ENCODE measurements at regions not wholly inside any gene's neighbourhood (a gene's known extent, or its start where the extent isn't known, plus 50 kb on each side); places are given as distances from the start of the nearest gene placed in this dataset.
"Not testable (repeated sequence)": the region's sequence is repeated elsewhere in the genome, so short reads cannot be mapped to it uniquely, and the experiment has no call there.

- TF ChIP-seq TAF1 (IDR thresholded peaks at IDR 0.05; ENCODE audit: borderline replicate concordance, low read depth, low read length), result no peak
- TF ChIP-seq POLR2AphosphoS5 (IDR thresholded peaks at IDR 0.05; ENCODE audit: low read depth, low read length), result no peak
- no peak for TF ChIP-seq POLR2A (IDR thresholded peaks at IDR 0.05; ENCODE audit: low read depth, low read length)
- DNase-seq (ENCODE audit: insufficient read length) (no peak), FAIRE-seq (no peak)
Observed at GRCh38 chr5:108548684-108549596, 167.0 kb upstream of the FBXL17 start.

GRCh38 chr5:108546939-108547338 lies 165.0 kb upstream of the FBXL17 start:
- FAIRE-seq (no peak), DNase-seq (ENCODE audit: insufficient read length) (no peak)
- TF ChIP-seq POLR2A (IDR thresholded peaks at IDR 0.05; ENCODE audit: low read depth, low read length) (no peak), POLR2AphosphoS5 (IDR thresholded peaks at IDR 0.05; ENCODE audit: low read depth, low read length) (no peak), TAF1 (IDR thresholded peaks at IDR 0.05; ENCODE audit: borderline replicate concordance, low read depth, low read length) (no peak)

DNA sequence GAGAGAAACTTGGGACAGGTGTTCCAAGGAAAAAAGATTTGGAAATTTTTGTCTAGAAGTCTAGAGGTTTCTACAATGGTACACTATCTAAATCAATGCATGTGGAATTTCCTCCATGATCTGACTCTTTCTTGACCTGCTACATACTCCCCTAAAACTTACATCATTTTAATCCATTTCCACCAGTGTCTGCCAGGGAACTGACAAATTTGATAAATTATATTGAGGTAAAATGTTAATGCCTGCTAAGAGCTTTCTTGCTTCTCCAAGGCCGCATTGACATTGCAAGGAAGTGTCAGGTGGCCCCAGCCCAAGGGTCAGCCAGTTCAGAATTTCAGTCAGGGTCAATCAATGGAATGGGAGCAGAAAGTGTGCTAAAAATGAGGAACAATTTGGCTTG lies 163.4 kb upstream of the FBXL17 start:
- DNase-seq (ENCODE audit: insufficient read length) (no peak), FAIRE-seq (no peak)
- no peak for TF ChIP-seq POLR2AphosphoS5 (IDR thresholded peaks at IDR 0.05; ENCODE audit: low read depth, low read length)
- TF ChIP-seq POLR2A (IDR thresholded peaks at IDR 0.05; ENCODE audit: low read depth, low read length), result no peak
- no peak for TF ChIP-seq TAF1 (IDR thresholded peaks at IDR 0.05; ENCODE audit: borderline replicate concordance, low read depth, low read length)

DNA sequence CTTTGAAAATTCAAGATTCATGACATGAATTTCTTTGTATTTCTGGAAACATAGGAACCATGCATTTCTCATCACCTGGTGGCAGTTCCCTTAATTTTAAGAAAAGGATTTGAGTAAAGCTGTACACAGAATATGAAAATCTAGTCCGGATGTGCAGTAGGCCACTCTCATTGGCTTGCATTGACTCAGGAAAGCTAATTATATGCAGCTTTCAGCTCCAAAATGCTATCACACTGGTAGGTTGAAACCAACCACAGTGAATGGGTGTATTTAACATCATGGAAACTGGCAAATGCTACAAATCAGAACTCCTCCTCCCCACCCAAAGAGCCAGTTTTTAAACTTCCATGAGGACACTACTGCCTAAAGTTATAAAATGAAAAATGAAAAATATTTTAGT lies 161.6 kb upstream of the FBXL17 start:
- DNase-seq (ENCODE audit: insufficient read length), result no peak
- TF ChIP-seq POLR2AphosphoS5 (IDR thresholded peaks at IDR 0.05; ENCODE audit: low read depth, low read length), result no peak
- no peak for TF ChIP-seq TAF1 (IDR thresholded peaks at IDR 0.05; ENCODE audit: borderline replicate concordance, low read depth, low read length)
- no peak for TF ChIP-seq POLR2A (IDR thresholded peaks at IDR 0.05; ENCODE audit: low read depth, low read length)
- FAIRE-seq, result peak; percentile 94

DNA sequence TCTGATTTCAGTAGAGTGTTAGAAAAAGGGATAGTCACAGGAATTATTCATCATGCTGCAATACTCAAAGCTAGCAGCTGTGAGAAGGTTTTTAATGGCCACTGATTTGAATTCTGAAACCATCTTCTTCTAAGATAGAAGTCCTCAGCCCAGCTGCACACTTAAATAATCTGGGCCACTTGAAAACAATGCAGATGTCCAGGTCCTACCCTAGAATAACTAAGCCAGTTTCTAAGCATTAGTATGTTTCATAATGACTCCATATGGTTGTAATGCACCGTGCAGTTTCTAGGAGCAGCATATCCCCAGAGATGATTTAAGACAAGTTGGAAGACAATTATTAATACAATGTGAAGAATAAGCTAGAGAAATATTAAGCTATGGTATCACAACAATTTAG lies 159.9 kb upstream of the FBXL17 start:
- peak; percentile 73 for FAIRE-seq
- TF ChIP-seq POLR2AphosphoS5 (IDR thresholded peaks at IDR 0.05; ENCODE audit: low read depth, low read length), result no peak
- no peak for TF ChIP-seq POLR2A (IDR thresholded peaks at IDR 0.05; ENCODE audit: low read depth, low read length)
- no peak for DNase-seq (ENCODE audit: insufficient read length)

GRCh38 chr5:108536321-108536720 lies 154.4 kb upstream of the FBXL17 start:
- FAIRE-seq, result no peak
- TF ChIP-seq TAF1 (IDR thresholded peaks at IDR 0.05; ENCODE audit: borderline replicate concordance, low read depth, low read length) (no peak), POLR2AphosphoS5 (IDR thresholded peaks at IDR 0.05; ENCODE audit: low read depth, low read length) (no peak), POLR2A (IDR thresholded peaks at IDR 0.05; ENCODE audit: low read depth, low read length) (no peak)
- DNase-seq (ENCODE audit: insufficient read length), result no peak

GRCh38 chr5:108532129-108532445 lies 150.2 kb upstream of the FBXL17 start:
- FAIRE-seq; DNase-seq (ENCODE audit: insufficient read length): not testable (repeated sequence)

DNA sequence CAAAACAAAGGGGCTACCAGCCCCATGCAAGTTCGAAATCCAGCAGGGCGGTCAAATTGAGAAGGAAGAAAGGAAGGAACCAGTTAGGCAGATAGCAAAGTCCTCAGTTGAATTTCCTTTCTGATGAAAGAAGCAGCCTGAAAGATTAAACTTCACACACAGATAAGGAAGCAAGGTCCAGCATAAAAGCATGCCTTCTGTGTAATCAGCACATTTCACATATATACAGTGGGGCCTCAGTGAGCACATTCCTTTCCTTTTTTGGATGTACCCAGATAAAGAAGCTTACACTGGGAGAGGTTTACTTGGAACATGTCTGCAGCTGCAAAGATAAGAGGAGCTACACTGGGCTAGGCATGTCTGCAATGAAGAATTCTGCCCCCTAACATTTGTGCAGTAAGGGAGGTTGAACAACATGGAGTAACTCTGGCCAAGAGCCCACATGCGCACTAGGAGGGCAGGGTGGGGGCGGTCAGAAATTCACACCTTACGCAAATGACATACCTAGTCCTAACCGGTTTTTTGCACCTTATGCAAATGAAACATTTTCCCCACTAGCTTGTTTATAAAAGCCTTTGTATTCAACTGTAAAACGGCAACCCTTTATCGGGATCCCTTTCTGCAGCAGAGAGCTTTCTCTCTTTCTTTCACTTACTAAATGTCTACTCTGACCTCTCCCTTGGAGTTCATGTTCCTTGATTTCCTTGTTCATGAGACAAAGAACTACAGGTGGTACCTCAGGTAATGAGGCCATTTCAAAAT lies 149.7 kb upstream of the FBXL17 start:
- TF ChIP-seq POLR2AphosphoS5 (IDR thresholded peaks at IDR 0.05; ENCODE audit: low read depth, low read length), result no peak
- no peak for TF ChIP-seq POLR2A (IDR thresholded peaks at IDR 0.05; ENCODE audit: low read depth, low read length)
- no peak for TF ChIP-seq TAF1 (IDR thresholded peaks at IDR 0.05; ENCODE audit: borderline replicate concordance, low read depth, low read length)
- DNase-seq (ENCODE audit: insufficient read length), result no peak
- no peak for FAIRE-seq

DNA sequence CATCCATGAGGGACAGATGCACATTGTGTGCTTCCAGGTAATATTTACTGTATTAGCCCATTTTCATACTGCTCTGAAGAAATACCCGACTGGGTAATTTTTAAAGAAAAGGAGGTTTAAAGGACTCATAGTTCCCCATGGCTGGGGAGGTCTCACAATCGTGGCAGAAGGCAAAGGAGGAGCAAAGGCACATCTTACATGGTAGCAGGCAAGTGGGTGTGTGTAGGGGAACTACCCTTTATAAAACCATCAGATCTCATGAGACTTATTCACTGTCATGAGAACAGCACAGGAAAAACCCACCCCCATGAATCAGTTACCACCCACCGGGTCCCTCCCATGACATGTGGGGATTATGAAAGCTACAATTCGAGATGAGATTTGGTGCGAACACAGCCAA lies 148.8 kb upstream of the FBXL17 start:
- FAIRE-seq (no peak), DNase-seq (ENCODE audit: insufficient read length) (no peak)
- TF ChIP-seq POLR2AphosphoS5 (IDR thresholded peaks at IDR 0.05; ENCODE audit: low read depth, low read length) (no peak), POLR2A (IDR thresholded peaks at IDR 0.05; ENCODE audit: low read depth, low read length) (no peak), TAF1 (IDR thresholded peaks at IDR 0.05; ENCODE audit: borderline replicate concordance, low read depth, low read length) (no peak)

GRCh38 chr5:108529381-108529780 lies 147.5 kb upstream of the FBXL17 start:
- DNase-seq (ENCODE audit: insufficient read length) (no peak), FAIRE-seq (peak; percentile 30)
- TF ChIP-seq POLR2AphosphoS5 (IDR thresholded peaks at IDR 0.05; ENCODE audit: low read depth, low read length) (no peak), TAF1 (IDR thresholded peaks at IDR 0.05; ENCODE audit: borderline replicate concordance, low read depth, low read length) (no peak), POLR2A (IDR thresholded peaks at IDR 0.05; ENCODE audit: low read depth, low read length) (no peak)

- no peak for DNase-seq (ENCODE audit: insufficient read length)
- no peak for TF ChIP-seq POLR2A (IDR thresholded peaks at IDR 0.05; ENCODE audit: low read depth, low read length)
- FAIRE-seq, result no peak
Observed at GRCh38 chr5:108528655-108529054, 146.8 kb upstream of the FBXL17 start.

- TF ChIP-seq POLR2AphosphoS5 (IDR thresholded peaks at IDR 0.05; ENCODE audit: low read depth, low read length) (no peak), TAF1 (IDR thresholded peaks at IDR 0.05; ENCODE audit: borderline replicate concordance, low read depth, low read length) (no peak), POLR2A (IDR thresholded peaks at IDR 0.05; ENCODE audit: low read depth, low read length) (no peak)
- peak; percentile 24 for FAIRE-seq
- no peak for DNase-seq (ENCODE audit: insufficient read length)
Observed at GRCh38 chr5:108524564-108524963, 142.7 kb upstream of the FBXL17 start.

Data from GM12892 (cell line).